Fibroblast of peridontal ligament (primary cell): ENCODE measurements at regions not wholly inside any gene's neighbourhood (a gene's known extent, or its start where the extent isn't known, plus 50 kb on each side); places are given as distances from the start of the nearest gene placed in this dataset.

Experiments used
- DNase-seq: peaks from one replicate; pipeline ENCODE4 v3.0.0-alpha.2; 2010; ENCODE audit errors: extremely low read depth

DNA sequence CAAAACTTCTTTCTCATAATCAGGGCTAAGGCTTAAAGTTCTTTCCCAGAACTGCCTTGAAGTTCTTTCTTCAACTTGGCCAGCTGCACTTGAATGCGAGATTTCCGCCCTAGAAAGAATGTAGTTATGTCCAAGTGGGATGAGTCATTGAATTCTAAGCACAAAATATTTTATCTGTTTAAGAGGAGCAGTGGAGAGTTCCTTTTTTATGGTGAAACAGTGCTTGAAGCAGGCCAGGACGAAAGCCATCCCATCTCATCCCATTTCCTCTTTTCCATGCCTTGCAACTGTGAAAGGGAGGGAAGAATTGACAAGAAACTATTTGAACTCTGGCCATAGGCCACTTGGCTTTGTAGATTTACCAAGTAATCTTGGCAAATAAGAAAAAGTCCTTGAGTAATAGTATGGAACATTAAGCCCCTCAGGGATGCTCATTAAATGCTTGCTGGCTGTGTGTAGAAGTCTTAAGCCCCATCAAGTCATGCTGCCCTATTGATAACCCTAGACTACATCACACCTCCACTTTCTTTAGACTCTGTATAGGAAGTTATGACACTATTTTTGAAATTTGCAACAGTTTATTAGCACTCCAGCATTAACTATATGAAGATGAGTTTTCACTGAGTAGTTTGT, 174.5 kb downstream of the KCTD12 start:
- DNase-seq = peak; percentile 99

DNA sequence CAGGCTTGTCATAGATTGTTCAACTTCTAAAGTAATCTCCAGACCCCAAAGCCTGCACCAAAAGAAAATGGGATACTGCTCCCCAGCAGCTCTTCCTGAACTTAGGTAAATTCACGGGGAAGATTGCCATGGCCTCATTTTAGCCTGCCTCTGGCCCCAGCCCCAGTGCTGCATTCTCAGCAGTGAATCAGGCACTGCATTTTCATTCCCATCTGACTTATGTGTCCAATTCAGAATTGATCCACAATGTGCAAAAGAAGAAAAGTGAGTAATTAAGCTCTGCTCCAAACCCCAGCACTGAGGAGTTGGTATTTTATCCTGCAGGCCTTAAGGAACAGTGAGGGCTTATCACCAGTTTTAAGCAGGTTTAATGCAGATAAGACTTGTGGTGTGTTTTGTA, 176.4 kb downstream of the KCTD12 start:
- DNase-seq = no peak

DNA sequence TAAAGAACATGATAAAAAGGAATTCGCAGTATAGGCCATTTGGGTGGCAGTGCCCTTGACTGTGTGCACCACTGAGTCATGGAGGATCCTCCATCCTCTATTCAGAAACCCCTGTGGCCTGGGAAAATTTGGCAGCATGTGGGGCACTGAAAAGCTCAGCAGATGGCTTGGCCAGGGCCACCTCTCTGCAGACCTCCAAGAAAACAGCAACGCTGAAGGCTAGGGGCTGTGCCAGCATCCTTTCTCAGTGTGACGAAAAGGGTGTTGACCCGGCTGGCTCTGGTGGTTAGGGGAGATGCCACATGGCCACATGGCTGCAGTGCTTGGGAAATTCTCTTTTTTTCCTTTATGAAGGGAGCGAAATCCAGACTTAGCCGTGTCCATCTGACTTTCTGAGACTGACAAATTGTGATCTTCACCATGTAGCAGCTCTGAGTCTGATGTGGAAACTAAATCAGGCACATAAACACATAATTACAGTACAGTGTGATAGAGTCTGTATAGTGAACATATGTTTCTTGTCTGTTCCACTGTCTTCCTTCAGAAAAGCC, 178.0 kb downstream of the KCTD12 start:
- DNase-seq = no peak

GRCh38 chr13:76707360-76707759, 178.8 kb downstream of the KCTD12 start:
- peak; percentile 44 for DNase-seq

GRCh38 chr13:76703621-76704288, 182.4 kb downstream of the KCTD12 start:
- DNase-seq = no peak

DNA sequence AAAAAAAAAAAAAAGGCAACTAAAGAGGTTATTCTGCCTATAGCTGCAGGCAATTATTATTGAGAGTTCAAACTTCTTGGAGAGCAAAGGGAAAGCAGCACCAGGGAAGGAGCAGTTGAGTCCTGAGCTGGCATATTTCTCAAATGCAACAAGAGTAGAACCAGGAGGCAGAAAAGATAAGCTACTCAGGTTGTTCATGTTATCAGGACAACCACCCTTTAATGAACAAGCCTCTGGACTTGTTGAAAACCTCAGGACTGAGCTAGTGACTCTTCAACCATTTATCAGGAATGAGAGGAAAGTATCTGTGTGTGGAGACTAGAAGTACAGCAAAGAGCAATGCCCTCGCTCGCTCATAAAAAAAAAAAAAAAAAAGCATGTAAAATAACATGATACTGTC, 183.0 kb downstream of the KCTD12 start:
- no peak for DNase-seq

DNA sequence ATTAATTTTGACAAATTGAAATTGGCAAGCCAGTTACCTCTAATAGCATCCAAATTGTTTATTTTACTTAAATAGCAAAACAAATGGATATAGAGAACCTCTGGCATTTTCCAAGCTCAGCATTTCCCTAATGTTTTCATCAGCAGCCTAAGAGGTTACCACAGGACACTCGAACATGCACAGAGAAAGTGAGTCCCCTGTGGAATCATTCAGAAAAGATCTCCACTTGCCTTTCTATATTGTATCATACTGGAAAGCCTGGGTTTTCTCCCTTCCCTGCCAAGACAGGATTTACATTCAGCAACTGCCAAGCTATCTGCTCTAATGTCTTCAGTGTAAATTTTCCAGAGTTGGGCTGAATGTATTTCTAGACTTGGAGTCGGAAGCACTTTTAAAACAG, 188.9 kb downstream of the KCTD12 start:
- peak; percentile 50 for DNase-seq

- peak; percentile 80 for DNase-seq
These were observed 189.8 kb downstream of the KCTD12 start for GRCh38 chr13:76696370-76696769.

DNA sequence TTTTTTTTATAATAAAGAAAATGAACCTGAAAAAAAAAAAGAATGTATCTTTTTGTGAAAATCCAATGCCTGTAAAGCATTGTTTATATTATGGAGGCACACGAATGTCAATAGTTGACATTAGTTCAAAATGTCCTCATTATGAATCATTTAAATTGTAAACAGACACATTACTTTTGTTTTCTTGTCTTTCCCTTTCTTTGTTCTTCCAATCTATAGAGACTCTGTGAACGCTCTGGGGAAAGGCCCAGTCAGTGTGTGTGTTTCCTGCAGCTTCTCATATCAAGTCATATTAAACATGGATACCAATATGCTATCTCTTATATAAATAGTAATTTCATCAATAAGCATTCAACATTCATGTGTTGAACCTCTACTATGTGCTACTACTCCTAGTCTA, 193.1 kb downstream of the KCTD12 start:
- no peak for DNase-seq

GRCh38 chr13:76692346-76692745, 193.9 kb downstream of the KCTD12 start:
- no peak for DNase-seq

- no peak for DNase-seq
These were observed 195.6 kb downstream of the KCTD12 start for GRCh38 chr13:76690611-76691010.

GRCh38 chr13:76687467-76687866, 198.7 kb downstream of the KCTD12 start:
- DNase-seq = no peak

DNA sequence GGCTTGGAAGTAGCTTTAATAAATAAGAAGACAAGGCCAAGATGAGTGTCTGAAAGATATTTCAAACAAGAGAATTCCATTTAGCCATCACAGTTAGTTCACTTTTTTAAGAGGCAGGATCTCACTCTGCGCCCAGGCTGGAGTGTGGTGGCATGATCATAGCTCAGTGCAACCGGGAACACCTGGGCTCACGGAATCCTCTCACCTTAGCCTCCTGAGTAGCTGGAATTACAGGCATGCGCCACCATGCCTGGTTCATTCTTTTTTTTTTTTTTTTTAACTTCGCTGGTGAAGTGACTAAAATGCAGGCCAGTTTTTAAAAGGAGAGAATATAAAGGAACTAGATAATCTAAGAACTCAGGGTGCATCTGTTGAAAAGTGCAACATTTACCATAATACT, 200.3 kb downstream of the KCTD12 start:
- no peak for DNase-seq

DNA sequence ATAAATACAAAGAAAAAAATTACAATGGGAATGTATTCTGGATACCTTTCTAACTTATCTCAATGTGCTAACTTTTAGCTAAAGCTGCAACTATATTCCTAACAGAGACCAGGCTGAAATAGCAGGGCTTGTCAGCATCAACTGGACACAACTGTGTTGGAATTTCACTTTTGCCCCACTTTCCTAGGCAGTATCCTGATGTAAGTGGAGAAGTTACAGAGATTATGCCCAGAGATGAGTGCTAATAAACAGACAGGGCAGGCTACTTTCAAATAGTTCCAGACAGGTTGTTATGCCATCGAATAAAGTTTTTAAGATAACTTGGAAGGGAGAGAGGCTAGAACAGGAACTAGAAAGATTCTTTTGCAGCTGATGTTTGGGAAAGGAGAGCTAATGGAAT, 201.9 kb downstream of the KCTD12 start:
- peak; percentile 40 for DNase-seq

DNA sequence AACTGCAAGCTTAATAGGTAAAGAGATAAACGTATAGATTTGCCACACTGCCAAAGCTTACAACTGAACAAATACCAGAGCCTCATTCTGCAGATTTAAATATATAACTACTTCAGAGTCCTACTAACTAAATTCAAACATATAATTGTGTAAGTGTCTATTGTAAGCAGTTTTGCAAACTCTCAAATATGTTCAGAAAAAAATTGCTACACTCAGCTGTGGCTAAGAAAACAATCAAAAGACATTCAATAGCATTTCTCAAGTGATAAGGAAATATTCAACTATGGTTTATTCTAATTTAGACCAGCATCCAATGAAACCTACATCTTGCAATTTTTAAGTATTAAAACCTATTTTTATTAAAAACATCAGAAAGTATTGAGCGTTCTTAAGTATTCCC, 202.4 kb downstream of the KCTD12 start:
- DNase-seq = peak; percentile 61

DNA sequence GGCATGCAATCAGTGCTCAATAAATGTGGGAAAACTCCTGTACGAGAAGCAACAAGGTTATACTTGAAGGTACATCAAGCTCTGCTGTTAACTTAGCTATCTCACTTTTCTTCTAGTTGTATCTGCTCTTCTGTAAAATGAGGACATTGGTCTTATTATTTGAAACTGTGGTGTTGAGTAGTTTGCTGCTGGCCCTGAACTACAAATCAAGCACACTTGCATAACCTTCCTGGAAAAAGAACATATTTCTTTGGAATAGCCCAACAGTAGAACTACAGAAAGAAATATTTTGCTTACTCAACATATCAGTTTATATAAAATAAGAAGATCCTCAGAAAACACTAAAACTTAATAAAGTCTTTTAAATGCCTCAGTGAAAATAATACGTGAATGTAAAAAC, 203.0 kb downstream of the KCTD12 start:
- DNase-seq = peak; percentile 25

- DNase-seq = no peak
These were observed 206.1 kb downstream of the KCTD12 start for GRCh38 chr13:76680112-76680511.

DNA sequence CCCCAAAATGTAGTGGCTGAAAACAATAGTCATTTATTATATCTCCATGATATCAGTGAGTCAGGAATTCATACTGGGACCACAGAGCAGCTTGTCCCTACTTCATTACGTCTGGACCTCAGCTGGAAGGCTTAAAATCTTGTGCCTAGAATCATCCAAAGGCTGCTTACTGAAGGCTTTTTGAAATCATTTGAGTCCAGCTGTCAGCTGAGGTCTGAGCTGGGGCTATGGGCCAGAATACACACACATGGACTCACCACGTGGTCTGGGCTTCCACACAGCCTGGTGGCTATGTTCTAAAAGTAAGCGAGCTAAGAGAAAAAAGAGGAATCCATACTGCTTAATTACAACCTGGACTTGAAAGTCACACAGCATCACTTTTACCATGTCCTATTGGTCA, 209.2 kb downstream of the KCTD12 start:
- peak; percentile 62 for DNase-seq

DNA sequence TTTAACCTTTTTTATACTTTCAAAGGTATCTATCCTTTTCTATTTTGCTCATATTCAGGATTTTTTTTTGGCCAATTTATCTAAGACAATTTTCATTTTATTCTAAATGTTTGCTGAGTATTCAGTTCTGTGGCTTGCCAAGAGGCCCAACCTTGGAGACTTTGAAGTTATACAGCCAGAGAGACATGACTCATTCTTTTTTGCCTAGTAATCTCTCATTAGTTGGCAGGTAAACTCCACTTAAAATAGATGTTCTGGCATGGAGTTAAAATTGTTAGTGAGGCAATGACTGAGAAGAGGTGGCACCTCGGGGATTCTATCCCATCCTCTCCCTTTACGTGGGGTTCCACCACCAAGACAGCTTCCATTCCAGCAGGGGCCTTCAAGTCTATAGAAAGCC, 213.8 kb downstream of the KCTD12 start:
- peak; percentile 40 for DNase-seq

- DNase-seq = no peak
These were observed 217.5 kb downstream of the KCTD12 start for GRCh38 chr13:76668716-76669115.

- no peak for DNase-seq
These were observed 218.1 kb downstream of the KCTD12 start for GRCh38 chr13:76668141-76668540.

- DNase-seq = peak; percentile 92
These were observed 218.7 kb downstream of the KCTD12 start for GRCh38 chr13:76667551-76667950.

DNA sequence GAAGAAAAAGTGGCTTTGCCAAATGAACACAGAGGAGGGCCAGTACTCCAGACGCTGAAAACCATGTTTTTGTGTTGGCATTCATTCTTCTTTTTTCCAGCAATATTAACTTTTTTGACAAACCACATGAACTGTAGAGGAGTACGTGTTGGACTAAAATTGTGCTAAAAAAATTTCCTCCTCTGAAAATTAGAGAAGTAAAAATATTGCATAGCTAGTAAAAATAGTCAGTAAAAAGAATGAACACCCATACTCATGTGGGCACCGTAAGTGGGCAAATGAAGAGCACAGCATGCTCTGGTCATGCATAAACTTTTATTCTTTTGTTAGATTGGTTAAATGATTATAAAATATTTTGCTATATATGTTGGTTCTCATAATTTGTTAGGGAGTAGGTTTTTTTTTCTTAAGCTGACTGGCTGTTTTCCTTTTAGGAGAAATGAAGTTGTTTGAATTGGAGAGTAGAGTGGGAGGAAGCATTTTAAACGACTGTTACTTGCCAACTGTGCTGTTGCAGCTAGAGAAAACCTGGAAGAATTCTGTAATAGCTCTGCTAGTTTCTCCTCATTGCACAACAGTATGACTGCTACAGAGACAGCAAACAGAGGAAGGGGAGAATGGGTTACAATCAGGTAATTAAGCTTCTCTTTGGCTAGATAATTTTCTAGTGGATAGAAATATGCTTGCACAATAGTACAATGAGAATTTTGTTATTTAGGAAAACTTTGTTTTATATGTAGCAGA, 222.4 kb downstream of the KCTD12 start:
- peak; percentile 79 for DNase-seq
